Hepatocyte (in vitro differentiated cells): ENCODE measurements at regions not wholly inside any gene's neighbourhood (a gene's known extent, or its start where the extent isn't known, plus 50 kb on each side); places are given as distances from the start of the nearest gene placed in this dataset.

Source experiments
- DNase-seq: peaks from one replicate; pipeline ENCODE4 v3.0.0-alpha.2; 2016; ENCODE audit warnings: low spot score
- H2AFZ ChIP-seq: fragments of 200-600 bp; sonication (generic); 2 replicates; pipeline ENCODE4 v1.6.0; 2016; ENCODE audit warnings: antibody characterized with exemption, mild to moderate bottlenecking
- H3K27ac ChIP-seq: fragments of 200-600 bp; sonication (generic); 2 replicates; pipeline ENCODE4 v1.5.1; 2016; ENCODE audit warnings: mild to moderate bottlenecking
- H3K27me3 ChIP-seq: fragments of 200-600 bp; sonication (generic); 2 replicates; pipeline ENCODE4 v1.6.1; 2016
- H3K36me3 ChIP-seq: fragments of 200-600 bp; sonication (generic); replicated peaks from 2 replicates; pipeline ENCODE4 v1.5.1; 2016; ENCODE audit warnings: low read depth; ENCODE audit not compliant: insufficient read depth
- H3K4me1 ChIP-seq: fragments of 200-600 bp; sonication (generic); 2 replicates; pipeline ENCODE4 v1.5.1; 2016; ENCODE audit warnings: mild to moderate bottlenecking, moderate library complexity; ENCODE audit not compliant: insufficient read depth
- H3K4me2 ChIP-seq: fragments of 200-600 bp; sonication (generic); 2 replicates; pipeline ENCODE4 v1.6.0; 2016
- H3K4me3 ChIP-seq: fragments of 200-600 bp; sonication (generic); 2 replicates; pipeline ENCODE4 v1.5.1; 2016; ENCODE audit warnings: mild to moderate bottlenecking
- H3K79me2 ChIP-seq: fragments of 200-600 bp; sonication (generic); 2 replicates; pipeline ENCODE4 v1.6.0; 2017; ENCODE audit warnings: mild to moderate bottlenecking
- H3K9me2 ChIP-seq: fragments of 200-600 bp; sonication (generic); replicated peaks from 2 replicates; pipeline ENCODE4 v1.6.0; 2017; ENCODE audit warnings: mild to moderate bottlenecking; ENCODE audit not compliant: insufficient read depth
- H3K9me3 ChIP-seq: fragments of 200-600 bp; sonication (generic); 2 replicates; pipeline ENCODE4 v1.5.1; 2016; ENCODE audit warnings: low read depth, mild to moderate bottlenecking
- H4K20me1 ChIP-seq: fragments of 200-600 bp; sonication (generic); 2 replicates; pipeline ENCODE4 v1.6.0; 2016; ENCODE audit warnings: mild to moderate bottlenecking; ENCODE audit not compliant: insufficient read depth, poor library complexity, severe bottlenecking
- CTCF ChIP-seq: fragments of 200-600 bp; sonication (generic); IDR thresholded peaks from 2 replicates; pipeline ENCODE4 v1.5.1; 2016; ENCODE audit warnings: antibody characterized with exemption, mild to moderate bottlenecking; ENCODE audit not compliant: poor library complexity
- EZH2 ChIP-seq: fragments of 200-600 bp; sonication (generic); IDR thresholded peaks from 2 replicates; pipeline ENCODE4 v1.6.1; 2016; ENCODE audit warnings: antibody characterized with exemption, mild to moderate bottlenecking, borderline replicate concordance
- EZH2phosphoT487 ChIP-seq: fragments of 200-600 bp; sonication (generic); IDR thresholded peaks from one replicate; pipeline ENCODE4 v1.6.1; 2018; ENCODE audit warnings: antibody characterized with exemption, mild to moderate bottlenecking, low read depth, moderate library complexity; ENCODE audit not compliant: unreplicated experiment, severe bottlenecking
- WGBS: methylation state at CpG from one replicate; pipeline ENCODE4 v1.1.6; 2016; ENCODE audit warnings: low lambda C conversion rate; ENCODE audit errors: missing lambda C conversion rate; 5-methylcytosine and 5-hydroxymethylcytosine counted together

GRCh38 chr10:28058746-28059145 lies 59.9 kb upstream of the ODAD2 start:
- Histone ChIP-seq H3K9me3 (no peaks in the 10 kb centered on the region), H3K36me3 (no peaks in the 10 kb centered on the region), H3K4me3 (no peak overlapping the region), H3K27me3 (no peaks in the 10 kb centered on the region), H3K27ac (no peak overlapping the region), H2AFZ (no peak overlapping the region), H3K9me2 (no peaks in the 10 kb centered on the region), H3K4me2 (no peak overlapping the region), H4K20me1 (no peaks in the 10 kb centered on the region), H3K4me1 (no peaks in the 10 kb centered on the region), H3K79me2 (no peaks in the 10 kb centered on the region)
- 77% methylated on average over 7 of the region's 7 CpGs for WGBS
- TF ChIP-seq EZH2 = no peak
- no peak for TF ChIP-seq CTCF
- no peak for TF ChIP-seq EZH2phosphoT487
- DNase-seq = peak; percentile 17

- 85% methylated on average over 5 of the region's 5 CpGs for WGBS
- no peaks in the 10 kb centered on the region for H4K20me1 ChIP-seq
- no peak overlapping the region for H3K27ac ChIP-seq
- no peaks in the 10 kb centered on the region for H3K36me3 ChIP-seq
- no peaks in the 10 kb centered on the region for H3K27me3 ChIP-seq
- TF ChIP-seq EZH2phosphoT487 (no peak), EZH2 (no peak), CTCF (no peak)
- no peak overlapping the region for H3K4me2 ChIP-seq
- H3K4me1 ChIP-seq = no peaks in the 10 kb centered on the region
- H3K79me2 ChIP-seq = no peaks in the 10 kb centered on the region
- no peak overlapping the region for H2AFZ ChIP-seq
- H3K4me3 ChIP-seq = no peak overlapping the region
- H3K9me2 ChIP-seq = no peaks in the 10 kb centered on the region
- no peak for DNase-seq
- H3K9me3 ChIP-seq = no peaks in the 10 kb centered on the region
These were observed 55.5 kb upstream of the ODAD2 start for GRCh38 chr10:28054228-28054860.

- no peaks in the 10 kb centered on the region for H3K4me1 ChIP-seq
- H3K27me3 ChIP-seq = no peaks in the 10 kb centered on the region
- H3K9me2 ChIP-seq = no peaks in the 10 kb centered on the region
- no peak overlapping the region for H3K27ac ChIP-seq
- no peak overlapping the region for H3K4me2 ChIP-seq
- H3K36me3 ChIP-seq = no peaks in the 10 kb centered on the region
- no peaks in the 10 kb centered on the region for H3K9me3 ChIP-seq
- no peak for TF ChIP-seq EZH2phosphoT487
- TF ChIP-seq EZH2 = no peak
- TF ChIP-seq CTCF = no peak
- H3K4me3 ChIP-seq = no peak overlapping the region
- no peak for DNase-seq
- no peaks in the 10 kb centered on the region for H4K20me1 ChIP-seq
- 87% methylated on average over 2 of the region's 2 CpGs for WGBS
- no peaks in the 10 kb centered on the region for H3K79me2 ChIP-seq
- no peak overlapping the region for H2AFZ ChIP-seq
These were observed 50.4 kb upstream of the ODAD2 start for GRCh38 chr10:28049286-28049685.
